Keratinocyte (primary cell): ENCODE measurements at regions not wholly inside any gene's neighbourhood (a gene's known extent, or its start where the extent isn't known, plus 50 kb on each side); places are given as distances from the start of the nearest gene placed in this dataset.
"Not testable (repeated sequence)": the region's sequence is repeated elsewhere in the genome, so short reads cannot be mapped to it uniquely, and the experiment has no call there.

Experiments
- DNase-seq: peaks from one replicate; pipeline ENCODE4 v3.0.0-alpha.2; 2011; ENCODE audit warnings: low read depth, missing footprints, low spot score
- FAIRE-seq: peaks from 2 replicates; lab custom pipeline; 2011; peaks lifted over from hg19 to GRCh38; lab: Jason Lieb, UNC
- H2AFZ ChIP-seq: 2 replicates; pipeline ENCODE4 v1.6.0; 2012; ENCODE audit warnings: low read length, control low read depth, inconsistent platforms; ENCODE audit not compliant: control insufficient read depth
- H3K27ac ChIP-seq: 2 replicates; pipeline ENCODE4 v1.5.1; 2011; ENCODE audit warnings: low read length; ENCODE audit not compliant: control insufficient read depth, insufficient read depth
- H3K27me3 ChIP-seq: 3 replicates; pipeline ENCODE4 v1.6.0; 2011; ENCODE audit warnings: low read length; ENCODE audit not compliant: control insufficient read depth, insufficient read depth; ENCODE audit errors: extremely low read depth
- H3K36me3 ChIP-seq, 2 experiments: 2 replicates in 1 of 2; 3 replicates in 1 of 2; pipeline ENCODE4 v1.5.1; 2011; ENCODE audit warnings: low read length in 2 of 2, mild to moderate bottlenecking in 1 of 2; ENCODE audit not compliant: control insufficient read depth in 2 of 2, insufficient read depth in 2 of 2; ENCODE audit errors: extremely low read depth in 1 of 2
- H3K4me1 ChIP-seq: 3 replicates; pipeline ENCODE4 v1.5.1; 2011; ENCODE audit warnings: low read length; ENCODE audit not compliant: control insufficient read depth, insufficient read depth; ENCODE audit errors: extremely low read depth
- H3K4me2 ChIP-seq: 3 replicates; pipeline ENCODE4 v1.6.0; 2011; ENCODE audit warnings: low read depth, low read length; ENCODE audit not compliant: control insufficient read depth, insufficient read depth; ENCODE audit errors: extremely low read depth
- H3K4me3 ChIP-seq, 3 experiments: fragments of 200-600 bp in 1 of 3; sonication (generic) in 1 of 3; 2 replicates in 2 of 3; 3 replicates in 1 of 3; pipeline ENCODE4 v1.5.1; 2011 to 2016; ENCODE audit warnings: low read length in 3 of 3, mild to moderate bottlenecking in 3 of 3, control low read depth in 2 of 3, inconsistent platforms in 1 of 3, low read depth in 1 of 3, mixed read lengths in 1 of 3, mixed run types in 1 of 3, moderate library complexity in 1 of 3; ENCODE audit not compliant: control insufficient read depth in 2 of 3, insufficient read depth in 2 of 3; ENCODE audit errors: extremely low read depth in 1 of 3
- H3K79me2 ChIP-seq: 2 replicates; pipeline ENCODE4 v1.6.0; 2012; ENCODE audit warnings: low read length; ENCODE audit not compliant: control insufficient read depth, insufficient read depth
- H3K9ac ChIP-seq: 3 replicates; pipeline ENCODE4 v1.6.0; 2011; ENCODE audit warnings: low read length; ENCODE audit not compliant: control insufficient read depth, insufficient read depth; ENCODE audit errors: extremely low read depth
- H3K9me1 ChIP-seq: 3 replicates; pipeline ENCODE4 v1.6.0; 2011; ENCODE audit warnings: low read length; ENCODE audit not compliant: control insufficient read depth, insufficient read depth; ENCODE audit errors: extremely low read depth
- H3K9me3 ChIP-seq: 2 replicates; pipeline ENCODE4 v1.5.1; 2012; ENCODE audit warnings: low read depth, low read length; ENCODE audit not compliant: control insufficient read depth
- H4K20me1 ChIP-seq: 3 replicates; pipeline ENCODE4 v1.6.0; 2011; ENCODE audit warnings: low read length; ENCODE audit not compliant: control insufficient read depth, insufficient read depth; ENCODE audit errors: extremely low read depth
- EZH2 ChIP-seq: IDR thresholded peaks from one replicate; pipeline ENCODE4 v1.6.1; 2012; ENCODE audit warnings: inconsistent platforms, mild to moderate bottlenecking, low read length, moderate library complexity
- dilution Hi-C: fragments of 300-500 bp; cut with MboI; formaldehyde crosslinking; loops from one replicate; pipeline ENCODE4 v1.7.0; 2020; ENCODE audit warnings: low sequenced_read_pairs; ENCODE audit not compliant: extremely low pct_ligation_motif_present
- TF ChIP-seq, protein P1 (sequence below), 3 experiments: IDR thresholded peaks in 1 of 3; conservative IDR thresholded peaks in 1 of 3; optimal IDR thresholded peaks in 1 of 3; 2 replicates in 2 of 3; 3 replicates in 1 of 3; pipeline versions ENCODE3 to v1.5.1; 2011; ENCODE audit warnings: low read length in 3 of 3, mild to moderate bottlenecking in 3 of 3, moderate library complexity in 2 of 3, control low read depth in 1 of 3, inconsistent platforms in 1 of 3; ENCODE audit not compliant: insufficient read depth in 2 of 3; ENCODE audit errors: extremely low read depth in 1 of 3

DNA sequence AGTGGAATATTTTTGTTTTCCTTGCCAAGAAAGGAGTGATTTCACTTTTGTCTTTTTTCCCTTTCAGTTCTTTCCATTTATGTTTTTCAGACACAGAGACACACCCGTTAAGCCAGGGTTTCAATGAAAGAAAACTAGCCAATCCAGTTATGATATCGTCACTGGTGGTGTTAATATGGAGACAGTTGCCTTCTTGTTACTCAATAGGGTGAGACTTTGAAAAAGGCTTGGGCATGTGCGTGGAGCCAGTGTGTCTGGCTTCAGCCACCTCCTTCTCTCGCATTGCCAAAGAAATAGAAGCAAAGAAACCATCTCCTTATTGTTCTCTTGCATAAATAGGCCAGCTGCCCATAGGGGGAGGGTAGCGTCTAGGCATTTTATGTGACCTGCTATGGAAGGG lies 84.1 kb upstream of the DLX6 start:
- Histone ChIP-seq H2AFZ (no peak overlapping the region), H3K36me3 (no peaks in the 10 kb centered on the region), H3K9ac (no peak overlapping the region), H3K9me3 (no peaks in the 10 kb centered on the region), H3K27me3 (no peaks in the 10 kb centered on the region), H3K4me2 (no peak overlapping the region), H3K4me3 (no peak overlapping the region), H3K79me2 (no peaks in the 10 kb centered on the region), H3K27ac (no peak overlapping the region), H4K20me1 (no peaks in the 10 kb centered on the region), H3K4me1 (peaks cover 4% of the 10 kb centered on the region), H3K9me1 (no peaks in the 10 kb centered on the region)
- FAIRE-seq (no peak), DNase-seq (no peak)
- no peak for TF ChIP-seq EZH2
- TF ChIP-seq, protein P1, sequence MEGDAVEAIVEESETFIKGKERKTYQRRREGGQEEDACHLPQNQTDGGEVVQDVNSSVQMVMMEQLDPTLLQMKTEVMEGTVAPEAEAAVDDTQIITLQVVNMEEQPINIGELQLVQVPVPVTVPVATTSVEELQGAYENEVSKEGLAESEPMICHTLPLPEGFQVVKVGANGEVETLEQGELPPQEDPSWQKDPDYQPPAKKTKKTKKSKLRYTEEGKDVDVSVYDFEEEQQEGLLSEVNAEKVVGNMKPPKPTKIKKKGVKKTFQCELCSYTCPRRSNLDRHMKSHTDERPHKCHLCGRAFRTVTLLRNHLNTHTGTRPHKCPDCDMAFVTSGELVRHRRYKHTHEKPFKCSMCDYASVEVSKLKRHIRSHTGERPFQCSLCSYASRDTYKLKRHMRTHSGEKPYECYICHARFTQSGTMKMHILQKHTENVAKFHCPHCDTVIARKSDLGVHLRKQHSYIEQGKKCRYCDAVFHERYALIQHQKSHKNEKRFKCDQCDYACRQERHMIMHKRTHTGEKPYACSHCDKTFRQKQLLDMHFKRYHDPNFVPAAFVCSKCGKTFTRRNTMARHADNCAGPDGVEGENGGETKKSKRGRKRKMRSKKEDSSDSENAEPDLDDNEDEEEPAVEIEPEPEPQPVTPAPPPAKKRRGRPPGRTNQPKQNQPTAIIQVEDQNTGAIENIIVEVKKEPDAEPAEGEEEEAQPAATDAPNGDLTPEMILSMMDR (optimal IDR thresholded peaks at IDR 0.05 in 1 of 3, IDR thresholded peaks at IDR 0.05 in 1 of 3, conservative IDR thresholded peaks at IDR 0.05 in 1 of 3; ENCODE audit: extremely low read depth in 1 of 3, insufficient read depth in 2 of 3, low read length in 3 of 3) = no peak
- dilution Hi-C loops = no loop called here

- TF ChIP-seq EZH2 = no peak
- TF ChIP-seq, protein P1 (optimal IDR thresholded peaks at IDR 0.05 in 1 of 3, IDR thresholded peaks at IDR 0.05 in 1 of 3, conservative IDR thresholded peaks at IDR 0.05 in 1 of 3; ENCODE audit: extremely low read depth in 1 of 3, insufficient read depth in 2 of 3, low read length in 3 of 3) = no peak
- Histone ChIP-seq H3K4me3 (no peak overlapping the region), H3K9me3 (no peaks in the 10 kb centered on the region), H3K27me3 (no peaks in the 10 kb centered on the region), H3K27ac (no peak overlapping the region), H3K4me2 (no peak overlapping the region), H3K9me1 (no peaks in the 10 kb centered on the region), H3K9ac (no peak overlapping the region), H4K20me1 (no peaks in the 10 kb centered on the region), H3K79me2 (no peaks in the 10 kb centered on the region), H3K4me1 (peaks cover 4% of the 10 kb centered on the region), H3K36me3 (no peaks in the 10 kb centered on the region), H2AFZ (no peak overlapping the region)
- no peak for DNase-seq
- peak; percentile 51 for FAIRE-seq
- dilution Hi-C loops = no loop called here
These were observed 83.6 kb upstream of the DLX6 start for GRCh38 chr7:96921771-96922170.

GRCh38 chr7:96923345-96923744 lies 82.0 kb upstream of the DLX6 start:
- H4K20me1 ChIP-seq, H3K27ac ChIP-seq, H2AFZ ChIP-seq, H3K4me3 ChIP-seq, dilution Hi-C loops, H3K9me3 ChIP-seq, DNase-seq, H3K4me1 ChIP-seq, H3K27me3 ChIP-seq, H3K36me3 ChIP-seq, H3K9me1 ChIP-seq, FAIRE-seq, H3K9ac ChIP-seq, H3K4me2 ChIP-seq, H3K79me2 ChIP-seq: not testable (repeated sequence)
